ENCODE measurements at regions not wholly inside any gene's neighbourhood (a gene's known extent, or its start where the extent isn't known, plus 50 kb on each side); places are given as distances from the start of the nearest gene placed in this dataset.

DNA sequence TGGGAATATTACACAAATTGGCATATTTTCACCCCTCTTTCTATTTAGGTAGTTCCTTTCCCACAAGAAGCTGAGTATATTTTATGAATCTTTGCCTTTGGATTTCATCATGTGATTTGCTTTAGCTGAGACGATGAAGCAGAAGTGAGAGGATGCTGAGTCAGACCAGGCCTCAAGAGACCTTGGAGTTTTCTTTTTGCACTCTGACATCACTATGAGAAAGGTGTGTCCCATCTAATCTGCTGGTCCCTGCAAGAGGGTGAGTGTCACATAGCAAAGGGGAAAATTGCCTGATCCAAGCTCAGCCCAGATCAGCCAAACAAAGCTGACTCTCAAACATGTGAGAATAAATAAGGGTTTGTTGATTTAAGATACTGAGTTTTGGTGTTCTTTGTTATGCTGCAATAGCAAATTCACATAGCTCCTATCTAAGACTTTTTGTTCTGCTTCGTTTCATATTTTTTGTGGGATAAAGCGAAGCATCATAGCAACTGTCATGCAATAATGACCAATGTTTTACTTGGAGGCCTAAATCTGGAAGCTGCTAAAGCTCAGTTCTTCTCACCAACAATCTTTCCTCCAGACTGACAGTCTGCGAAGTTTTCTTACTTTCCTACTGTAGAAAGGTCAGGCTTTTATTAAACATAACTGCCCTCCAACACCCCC is 176.9 kb downstream of the PDHA2 start:
- no peak for DNase-seq (ENCODE audit: low read depth)
- TF ChIP-seq, protein P1, sequence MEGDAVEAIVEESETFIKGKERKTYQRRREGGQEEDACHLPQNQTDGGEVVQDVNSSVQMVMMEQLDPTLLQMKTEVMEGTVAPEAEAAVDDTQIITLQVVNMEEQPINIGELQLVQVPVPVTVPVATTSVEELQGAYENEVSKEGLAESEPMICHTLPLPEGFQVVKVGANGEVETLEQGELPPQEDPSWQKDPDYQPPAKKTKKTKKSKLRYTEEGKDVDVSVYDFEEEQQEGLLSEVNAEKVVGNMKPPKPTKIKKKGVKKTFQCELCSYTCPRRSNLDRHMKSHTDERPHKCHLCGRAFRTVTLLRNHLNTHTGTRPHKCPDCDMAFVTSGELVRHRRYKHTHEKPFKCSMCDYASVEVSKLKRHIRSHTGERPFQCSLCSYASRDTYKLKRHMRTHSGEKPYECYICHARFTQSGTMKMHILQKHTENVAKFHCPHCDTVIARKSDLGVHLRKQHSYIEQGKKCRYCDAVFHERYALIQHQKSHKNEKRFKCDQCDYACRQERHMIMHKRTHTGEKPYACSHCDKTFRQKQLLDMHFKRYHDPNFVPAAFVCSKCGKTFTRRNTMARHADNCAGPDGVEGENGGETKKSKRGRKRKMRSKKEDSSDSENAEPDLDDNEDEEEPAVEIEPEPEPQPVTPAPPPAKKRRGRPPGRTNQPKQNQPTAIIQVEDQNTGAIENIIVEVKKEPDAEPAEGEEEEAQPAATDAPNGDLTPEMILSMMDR (IDR thresholded peaks at IDR 0.05; ENCODE audit: control insufficient read depth, extremely low read depth, insufficient read depth), result no peak
- no peak overlapping the region for H3K4me3 ChIP-seq (ENCODE audit: low read depth, low read length)

DNA sequence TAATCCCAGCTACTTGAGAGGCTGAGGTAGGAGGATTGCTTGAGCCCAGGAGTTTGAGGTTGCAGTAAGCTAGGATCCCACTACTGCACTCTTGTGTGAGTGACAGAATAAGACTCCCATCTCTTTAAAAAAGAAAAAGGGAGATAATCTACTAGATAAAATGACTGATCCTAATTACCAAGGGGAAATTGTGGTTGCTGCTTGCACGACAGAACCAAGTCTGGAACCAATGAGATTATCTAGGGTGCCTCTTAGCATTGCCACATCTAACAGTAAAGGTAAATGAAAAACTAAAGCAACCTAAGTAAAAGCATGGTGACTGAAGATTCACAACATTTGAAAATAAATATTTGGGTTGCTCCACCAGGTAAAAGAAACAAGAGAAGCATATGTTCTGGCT is 185.1 kb downstream of the PDHA2 start:
- TF ChIP-seq, protein P1 (IDR thresholded peaks at IDR 0.05; ENCODE audit: control insufficient read depth, extremely low read depth, insufficient read depth), result no peak
- H3K4me3 ChIP-seq (ENCODE audit: low read depth, low read length), result no peak overlapping the region
- no peak for DNase-seq (ENCODE audit: low read depth)

DNA sequence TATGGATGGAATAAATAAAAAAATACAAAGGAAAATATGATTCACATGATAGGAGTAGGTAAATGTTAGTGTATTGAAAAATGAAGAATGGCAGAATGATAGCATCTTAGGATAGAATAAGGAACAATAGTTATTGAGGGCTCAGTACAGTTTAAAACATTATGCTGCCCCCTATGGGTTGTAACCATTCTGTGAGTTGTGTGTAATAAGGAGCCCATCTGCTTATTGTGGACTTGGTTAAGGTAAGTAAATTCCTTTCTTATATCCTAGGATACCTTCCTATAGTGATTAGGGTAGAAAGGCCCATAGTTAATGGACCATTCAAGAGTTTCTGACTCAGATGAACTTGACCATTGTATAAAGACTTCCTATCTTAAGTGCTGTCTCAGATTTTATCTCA is 195.8 kb downstream of the PDHA2 start:
- no peak overlapping the region for H3K4me3 ChIP-seq (ENCODE audit: low read depth, low read length)
- TF ChIP-seq, protein P1 (IDR thresholded peaks at IDR 0.05; ENCODE audit: control insufficient read depth, extremely low read depth, insufficient read depth), result no peak
- DNase-seq (ENCODE audit: low read depth), result no peak

DNA sequence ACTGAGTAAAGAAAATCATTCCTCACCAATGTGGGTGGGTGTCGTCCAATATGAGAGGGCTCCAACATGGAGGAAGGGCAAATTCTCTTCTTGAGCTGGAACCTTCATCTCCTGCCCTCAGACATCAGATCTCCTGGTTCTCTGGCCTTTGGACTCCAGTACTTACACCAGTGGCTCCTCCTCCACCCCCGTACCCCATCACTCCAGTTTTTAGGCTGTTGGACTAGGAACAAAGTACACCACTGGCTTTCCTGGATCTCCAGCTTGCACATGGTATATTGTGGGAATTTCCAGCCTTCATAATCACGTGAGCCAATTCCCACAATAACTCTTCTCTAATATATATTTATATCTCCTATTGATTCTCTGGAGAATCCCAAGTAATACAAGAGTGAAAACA is 196.9 kb downstream of the PDHA2 start:
- no peak overlapping the region for H3K4me3 ChIP-seq (ENCODE audit: low read depth, low read length)
- DNase-seq (ENCODE audit: low read depth), result no peak
- TF ChIP-seq, protein P1 (IDR thresholded peaks at IDR 0.05; ENCODE audit: control insufficient read depth, extremely low read depth, insufficient read depth), result no peak

DNA sequence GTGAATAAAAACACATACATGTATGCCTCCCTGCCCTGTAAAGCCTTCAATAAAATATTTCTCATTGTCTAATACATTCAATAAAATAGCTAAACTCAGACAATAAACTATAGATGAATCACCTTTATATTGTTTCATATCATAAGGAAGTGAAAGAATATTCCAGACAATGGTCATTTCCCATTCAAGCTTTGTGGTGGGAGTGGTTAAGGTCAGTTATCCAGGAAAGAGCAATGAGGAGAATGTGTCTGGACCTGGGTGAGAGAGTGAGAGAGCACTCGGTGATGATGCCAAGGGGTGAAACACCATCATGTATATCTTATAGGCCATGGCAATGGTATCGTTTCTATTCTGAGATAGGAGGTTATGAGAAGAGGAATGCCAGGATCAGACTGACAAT is 197.8 kb downstream of the PDHA2 start:
- DNase-seq (ENCODE audit: low read depth), result no peak
- TF ChIP-seq, protein P1 (IDR thresholded peaks at IDR 0.05; ENCODE audit: control insufficient read depth, extremely low read depth, insufficient read depth), result no peak
- no peak overlapping the region for H3K4me3 ChIP-seq (ENCODE audit: low read depth, low read length)

DNA sequence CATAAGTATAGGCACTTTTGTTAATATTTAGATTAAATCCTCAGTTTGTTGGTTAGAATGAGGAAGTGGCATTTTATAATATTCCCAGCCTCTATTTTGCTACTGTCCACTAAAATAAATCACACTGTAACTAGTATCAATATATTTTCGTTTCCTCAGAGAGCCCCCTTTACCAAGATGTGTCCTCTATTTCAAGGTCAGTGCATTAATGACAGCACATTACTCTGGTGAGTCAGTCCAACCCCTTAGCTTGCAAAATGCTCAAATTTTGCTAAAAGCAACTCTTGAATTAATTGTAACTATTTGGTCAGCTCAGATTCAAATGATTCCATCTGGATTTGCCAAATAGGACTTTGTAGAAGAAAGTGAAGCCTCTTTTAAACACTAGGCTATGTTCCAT is 199.3 kb downstream of the PDHA2 start:
- no peak overlapping the region for H3K4me3 ChIP-seq (ENCODE audit: low read depth, low read length)
- no peak for DNase-seq (ENCODE audit: low read depth)
- TF ChIP-seq, protein P1 (IDR thresholded peaks at IDR 0.05; ENCODE audit: control insufficient read depth, extremely low read depth, insufficient read depth), result no peak

DNA sequence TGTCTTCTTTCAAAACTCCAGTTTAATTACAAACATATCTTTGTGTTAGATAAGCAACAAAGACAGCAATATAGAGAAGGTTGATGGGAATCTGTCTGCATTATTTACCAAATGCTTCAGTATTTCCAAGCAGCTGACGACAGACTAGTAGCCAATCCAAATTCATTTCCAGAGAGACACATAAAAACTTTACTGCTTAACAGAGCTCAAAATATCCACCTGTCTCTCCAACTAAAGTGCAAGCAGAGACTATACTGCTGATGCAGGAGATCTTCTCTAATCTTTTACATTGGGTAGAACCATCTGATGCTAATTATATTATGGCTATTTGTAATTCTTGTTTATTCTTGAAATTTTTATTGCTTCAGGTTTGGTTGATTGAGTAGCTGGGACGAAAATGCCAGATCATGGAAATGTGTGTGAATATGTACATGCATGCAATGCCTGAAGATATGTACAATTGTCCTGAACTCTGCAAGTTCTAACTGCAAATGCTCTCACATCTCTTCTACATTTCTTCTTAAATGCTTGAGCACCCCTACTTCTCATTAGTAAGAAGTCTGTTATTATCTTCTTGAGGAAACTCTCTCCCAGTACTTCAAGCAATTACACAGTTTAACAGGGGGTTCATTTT is 200.0 kb downstream of the PDHA2 start:
- no peak for DNase-seq (ENCODE audit: low read depth)
- no peak overlapping the region for H3K4me3 ChIP-seq (ENCODE audit: low read depth, low read length)
- TF ChIP-seq, protein P1 (IDR thresholded peaks at IDR 0.05; ENCODE audit: control insufficient read depth, extremely low read depth, insufficient read depth), result no peak

All from LNCaP clone FGC (cell line).